B cell (primary cell): ENCODE measurements at regions not wholly inside any gene's neighbourhood (a gene's known extent, or its start where the extent isn't known, plus 50 kb on each side); places are given as distances from the start of the nearest gene placed in this dataset.

Experiments
- ATAC-seq: fragments of 200-7000 bp; cut with Tn5 transposase; one replicate; pipeline ENCODE4 v1.10.0; 2021; ENCODE audit warnings: low read depth, mild to moderate bottlenecking, moderate number of reproducible peaks, moderate library complexity
- CTCF ChIA-PET: fragments of 350-600 bp; sonication (Branson Sonifier 250); formaldehyde crosslinking; loops from one replicate; lab custom pipeline; 2021; ENCODE audit warnings: antibody characterized with exemption, inconsistent platforms; lab: Charles Lee
- POLR2A ChIA-PET: fragments of 350-600 bp; sonication (Branson Sonifier 250); formaldehyde crosslinking; loops from one replicate; lab custom pipeline; 2021; ENCODE audit warnings: antibody characterized with exemption; lab: Charles Lee
- DNase-seq: peaks from one replicate; pipeline ENCODE4 v3.0.0; 2013
- H2AFZ ChIP-seq: 2 replicates; pipeline ENCODE4 v1.6.1; 2012; ENCODE audit warnings: mild to moderate bottlenecking, low read depth, low read length; ENCODE audit not compliant: insufficient read depth, poor library complexity, severe bottlenecking
- H3K27ac ChIP-seq, 2 donors: 1 replicate in 1 of 2; 2 replicates in 1 of 2; pipeline ENCODE4 v1.5.1; 2012 to 2013; ENCODE audit warnings: low read length in 2 of 2, mild to moderate bottlenecking in 2 of 2, moderate library complexity in 1 of 2
- H3K27me3 ChIP-seq, 4 experiments: fragments of 200-600 bp in 1 of 4; sonication (generic) in 1 of 4; replicated peaks in 1 of 4; 1 replicate in 2 of 4; 2 replicates in 2 of 4; pipeline versions ENCODE4 v1.6.1 to v1.7.0; 2013 to 2016; ENCODE audit warnings: low read length in 3 of 4, mild to moderate bottlenecking in 2 of 4, mixed read lengths in 1 of 4, moderate library complexity in 1 of 4; ENCODE audit not compliant: insufficient read depth in 4 of 4, control insufficient read depth in 3 of 4; ENCODE audit errors: control extremely low read depth in 1 of 4
- H3K36me3 ChIP-seq, 2 experiments: replicated peaks in 1 of 2; 1 replicate in 1 of 2; 2 replicates in 1 of 2; pipeline versions ENCODE4 v1.6.1 to v1.7.1; 2013; ENCODE audit warnings: low read length in 1 of 2; ENCODE audit not compliant: insufficient read depth in 2 of 2, control insufficient read depth in 1 of 2; ENCODE audit errors: control extremely low read depth in 1 of 2, extremely low read depth in 1 of 2
- H3K4me1 ChIP-seq, 2 donors: fragments of 200-600 bp in 1 of 2; sonication (generic) in 1 of 2; 1 replicate in 1 of 2; 2 replicates in 1 of 2; pipeline versions ENCODE4 v1.5.1 to v1.6.1; 2013 to 2017; ENCODE audit warnings: low read length in 2 of 2; ENCODE audit not compliant: control insufficient read depth in 2 of 2, insufficient read depth in 2 of 2
- H3K4me2 ChIP-seq: replicated peaks from 2 replicates; pipeline ENCODE3; 2012; ENCODE audit warnings: mild to moderate bottlenecking, low read depth, low read length; ENCODE audit not compliant: poor library complexity, severe bottlenecking
- H3K4me3 ChIP-seq, 5 experiments: fragments of 200-600 bp in 1 of 5; sonication (generic) in 1 of 5; 1 replicate in 3 of 5; 2 replicates in 2 of 5; pipeline versions ENCODE4 v1.5.1 to v1.7.0; 2011 to 2016; ENCODE audit warnings: low read length in 4 of 5, mild to moderate bottlenecking in 4 of 5, low read depth in 2 of 5, control low read depth in 1 of 5, moderate library complexity in 1 of 5; ENCODE audit not compliant: insufficient read depth in 1 of 5; ENCODE audit errors: control extremely low read depth in 1 of 5, extremely low read depth in 1 of 5
- H3K79me2 ChIP-seq: fragments of 200-600 bp; sonication (generic); one replicate; pipeline ENCODE4 v1.6.0; 2016; ENCODE audit warnings: low read length; ENCODE audit not compliant: control insufficient read depth, insufficient read depth
- H3K9ac ChIP-seq: fragments of 200-600 bp; sonication (generic); 2 replicates; pipeline ENCODE4 v1.6.1; 2017; ENCODE audit warnings: mild to moderate bottlenecking, low read length, moderate library complexity
- H3K9me3 ChIP-seq, 3 donors: one replicate each; pipeline versions ENCODE4 v1.6.1 to v1.7.1; 2013; ENCODE audit warnings: low read length in 2 of 3; ENCODE audit not compliant: control insufficient read depth in 2 of 3, insufficient read depth in 1 of 3; ENCODE audit errors: control extremely low read depth in 1 of 3
- H4K20me1 ChIP-seq: 2 replicates; pipeline ENCODE4 v1.6.0; 2012; ENCODE audit warnings: mild to moderate bottlenecking, low read length; ENCODE audit not compliant: insufficient read depth, control insufficient read depth, poor library complexity, severe bottlenecking
- H3K27ac Mint-ChIP-seq: one replicate; pipeline ENCODE4 v1.8.0; 2021; ENCODE audit warnings: mixed read lengths
- H3K27me3 Mint-ChIP-seq: one replicate; pipeline ENCODE4 v1.8.0; 2021; ENCODE audit warnings: mixed read lengths
- H3K4me1 Mint-ChIP-seq: one replicate; pipeline ENCODE4 v1.8.0; 2021; ENCODE audit warnings: mixed read lengths
- H3K4me3 Mint-ChIP-seq: one replicate; pipeline ENCODE4 v1.8.0; 2021; ENCODE audit warnings: mixed read lengths
- H3K9me3 Mint-ChIP-seq: one replicate; pipeline ENCODE4 v1.8.0; 2022; ENCODE audit warnings: mixed read lengths; ENCODE audit not compliant: insufficient read depth
- EZH2 ChIP-seq: IDR thresholded peaks from 2 replicates; pipeline ENCODE4 v1.6.1; 2012; ENCODE audit warnings: borderline replicate concordance, low read depth, mild to moderate bottlenecking, moderate library complexity, low read length; ENCODE audit not compliant: insufficient read depth, poor library complexity, severe bottlenecking
- WGBS: methylation state at CpG from one replicate; pipeline ENCODE4 v1.1.5; 2013; ENCODE audit warnings: missing lambda C conversion rate; ENCODE audit not compliant: insufficient coverage; 5-methylcytosine and 5-hydroxymethylcytosine counted together
- intact Hi-C: fragments of 100-400 bp; cut with micrococcal nuclease; formaldehyde crosslinking; loops from one replicate; pipeline ENCODE4 v1.10.0; 2022
- TF ChIP-seq, protein P1 (sequence below): fragments of 200-600 bp; IDR thresholded peaks from one replicate; pipeline ENCODE4 v1.8.0; 2022; ENCODE audit warnings: antibody characterized with exemption, mild to moderate bottlenecking

DNA sequence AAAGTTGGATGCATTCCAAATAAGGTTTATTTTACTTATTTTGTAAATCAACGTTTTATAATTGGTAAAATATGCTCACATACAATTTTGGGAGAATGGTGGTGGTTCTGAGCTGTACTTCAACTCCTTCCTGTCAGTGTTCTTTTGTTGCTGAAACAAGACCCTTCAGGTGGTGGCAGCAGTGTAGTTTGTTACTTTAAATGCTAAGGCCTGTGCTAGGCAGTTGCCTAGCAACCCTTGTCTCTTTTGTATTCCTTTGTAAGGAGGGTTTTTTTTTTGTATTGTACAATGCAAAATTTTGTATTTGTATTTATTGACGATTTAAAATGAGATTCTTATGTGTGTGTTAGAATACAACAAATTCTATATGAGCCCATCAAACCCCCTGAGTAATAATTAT lies 166.0 kb upstream of the FAM98A start:
- Histone ChIP-seq H3K79me2 (no peaks in the 10 kb centered on the region), H3K4me2 (no peak overlapping the region), H3K27ac (no peak overlapping the region), H2AFZ (no peak overlapping the region), H3K9me3 (peaks cover 0 to 8% (median 0%) of the 10 kb centered on the region in 3 donors), H3K4me1 (no peaks in the 10 kb centered on the region), H3K4me3 (no peak overlapping the region), H3K27me3 (no peaks in the 10 kb centered on the region), H4K20me1 (no peaks in the 10 kb centered on the region), H3K36me3 (no peaks in the 10 kb centered on the region), H3K9ac (no peak overlapping the region)
- Mint-ChIP-seq H3K4me3 (no peak overlapping the region), H3K27ac (no peak overlapping the region), H3K9me3 (peaks cover 2% of the 10 kb centered on the region), H3K4me1 (no peaks in the 10 kb centered on the region), H3K27me3 (no peaks in the 10 kb centered on the region)
- POLR2A ChIA-PET: no interaction called here
- intact Hi-C loops: no loop called here
- DNase-seq: no peak
- no peak for TF ChIP-seq EZH2
- TF ChIP-seq, protein P1, sequence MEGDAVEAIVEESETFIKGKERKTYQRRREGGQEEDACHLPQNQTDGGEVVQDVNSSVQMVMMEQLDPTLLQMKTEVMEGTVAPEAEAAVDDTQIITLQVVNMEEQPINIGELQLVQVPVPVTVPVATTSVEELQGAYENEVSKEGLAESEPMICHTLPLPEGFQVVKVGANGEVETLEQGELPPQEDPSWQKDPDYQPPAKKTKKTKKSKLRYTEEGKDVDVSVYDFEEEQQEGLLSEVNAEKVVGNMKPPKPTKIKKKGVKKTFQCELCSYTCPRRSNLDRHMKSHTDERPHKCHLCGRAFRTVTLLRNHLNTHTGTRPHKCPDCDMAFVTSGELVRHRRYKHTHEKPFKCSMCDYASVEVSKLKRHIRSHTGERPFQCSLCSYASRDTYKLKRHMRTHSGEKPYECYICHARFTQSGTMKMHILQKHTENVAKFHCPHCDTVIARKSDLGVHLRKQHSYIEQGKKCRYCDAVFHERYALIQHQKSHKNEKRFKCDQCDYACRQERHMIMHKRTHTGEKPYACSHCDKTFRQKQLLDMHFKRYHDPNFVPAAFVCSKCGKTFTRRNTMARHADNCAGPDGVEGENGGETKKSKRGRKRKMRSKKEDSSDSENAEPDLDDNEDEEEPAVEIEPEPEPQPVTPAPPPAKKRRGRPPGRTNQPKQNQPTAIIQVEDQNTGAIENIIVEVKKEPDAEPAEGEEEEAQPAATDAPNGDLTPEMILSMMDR: no peak
- WGBS: no CpG with 5 or more reads among the region's 2 CpGs
- ATAC-seq: no peak
- CTCF ChIA-PET: no interaction called here

DNA sequence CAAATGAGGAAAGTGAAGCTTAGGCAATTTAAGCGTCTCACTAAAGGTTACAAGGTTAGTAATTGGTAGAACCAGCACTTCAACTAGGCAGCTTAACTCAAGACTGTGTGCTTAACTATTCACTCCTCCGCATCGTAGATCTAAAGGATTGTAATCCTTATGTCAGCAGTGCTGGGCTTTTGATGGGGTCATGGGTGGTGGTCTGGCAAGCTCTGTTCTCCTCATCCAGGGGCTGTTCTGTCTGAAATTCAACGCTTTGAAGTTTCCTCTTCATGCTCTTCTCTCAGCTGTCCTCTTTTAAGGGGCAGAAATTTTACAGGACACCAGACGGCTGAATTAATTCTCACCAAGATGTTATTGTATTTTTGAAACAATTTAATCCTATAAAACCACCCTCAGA lies 165.5 kb upstream of the FAM98A start:
- peaks cover 2% of the 10 kb centered on the region for H3K9me3 Mint-ChIP-seq
- Histone ChIP-seq H3K27ac (no peak overlapping the region), H3K36me3 (no peaks in the 10 kb centered on the region), H3K4me1 (no peaks in the 10 kb centered on the region), H3K9me3 (peaks cover 0 to 8% (median 0%) of the 10 kb centered on the region in 3 donors), H3K9ac (no peak overlapping the region), H4K20me1 (no peaks in the 10 kb centered on the region), H3K4me2 (no peak overlapping the region), H2AFZ (no peak overlapping the region), H3K4me3 (no peak overlapping the region), H3K79me2 (no peaks in the 10 kb centered on the region), H3K27me3 (no peaks in the 10 kb centered on the region)
- DNase-seq: no peak
- intact Hi-C loops: no loop called here
- ChIA-PET POLR2A (no interaction called here), CTCF (no interaction called here)
- H3K27me3 Mint-ChIP-seq: no peaks in the 10 kb centered on the region
- H3K4me3 Mint-ChIP-seq: no peak overlapping the region
- no CpG with 5 or more reads among the region's 5 CpGs for WGBS
- no peak for ATAC-seq
- no peak overlapping the region for H3K27ac Mint-ChIP-seq
- TF ChIP-seq EZH2: no peak
- TF ChIP-seq, protein P1: no peak
- H3K4me1 Mint-ChIP-seq: no peaks in the 10 kb centered on the region
